RWPE2 (cell line): ENCODE measurements at regions not wholly inside any gene's neighbourhood (a gene's known extent, or its start where the extent isn't known, plus 50 kb on each side); places are given as distances from the start of the nearest gene placed in this dataset.

ENCODE experiments used
- ATAC-seq: fragments of 200-7000 bp; cut with Tn5 transposase; 3 replicates; pipeline ENCODE4 v1.9.1; 2021; ENCODE audit warnings: low read depth
- DNase-seq: peaks from one replicate; pipeline ENCODE4 v3.0.0-alpha.2; 2020; ENCODE audit warnings: low spot score
- H3K27ac ChIP-seq: fragments of 450-650 bp; 2 replicates; pipeline ENCODE4 v1.5.1; 2017; ENCODE audit warnings: mild to moderate bottlenecking; ENCODE audit not compliant: poor library complexity, severe bottlenecking
- H3K27me3 ChIP-seq: fragments of 250-450 bp; sonication (Bioruptor Pico); 2 replicates; pipeline ENCODE4 v1.5.1; 2021; ENCODE audit warnings: mild to moderate bottlenecking, moderate library complexity; ENCODE audit not compliant: insufficient read depth, poor library complexity, severe bottlenecking
- H3K36me3 ChIP-seq: fragments of 250-450 bp; sonication (Bioruptor Pico); 2 replicates; pipeline ENCODE4 v1.5.1; 2020; ENCODE audit warnings: low read depth, mild to moderate bottlenecking, moderate library complexity
- H3K4me1 ChIP-seq: fragments of 250-450 bp; sonication (Bioruptor Pico); 2 replicates; pipeline ENCODE4 v1.5.1; 2021; ENCODE audit warnings: mild to moderate bottlenecking, moderate library complexity; ENCODE audit not compliant: insufficient read depth, poor library complexity, severe bottlenecking
- H3K4me3 ChIP-seq: fragments of 250-450 bp; sonication (Bioruptor Pico); 2 replicates; pipeline ENCODE4 v1.5.1; 2021; ENCODE audit warnings: mild to moderate bottlenecking, moderate library complexity; ENCODE audit not compliant: severe bottlenecking
- H3K9me3 ChIP-seq: fragments of 250-450 bp; sonication (Bioruptor Pico); 2 replicates; pipeline ENCODE4 v1.5.1; 2021; ENCODE audit warnings: mild to moderate bottlenecking, moderate library complexity; ENCODE audit not compliant: severe bottlenecking
- TF ChIP-seq, protein P1 (sequence below): fragments of 450-650 bp; IDR thresholded peaks from one replicate; pipeline ENCODE4 v1.5.1; 2017; ENCODE audit warnings: mild to moderate bottlenecking, moderate library complexity; ENCODE audit not compliant: poor library complexity, severe bottlenecking

DNA sequence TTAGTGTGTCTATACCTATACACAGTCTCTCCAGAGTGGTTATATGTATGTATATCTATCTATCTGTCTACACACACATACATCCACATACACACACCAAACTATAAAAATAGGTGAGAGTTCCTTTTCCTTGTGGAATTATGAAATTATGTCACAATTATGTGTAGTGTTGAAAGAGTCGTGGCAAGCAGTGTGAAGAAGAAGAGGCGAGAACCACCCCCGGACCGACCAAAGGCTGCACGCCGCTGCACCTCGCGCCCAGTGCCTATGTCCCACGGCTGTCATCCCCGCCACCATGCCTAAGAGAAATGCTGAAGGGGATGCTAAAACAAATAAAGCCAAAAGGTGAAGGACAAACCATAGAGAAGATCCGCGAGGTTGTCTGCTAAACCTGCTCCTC lies 95.0 kb upstream of the RAP2B start:
- ATAC-seq = no peak
- TF ChIP-seq, protein P1, sequence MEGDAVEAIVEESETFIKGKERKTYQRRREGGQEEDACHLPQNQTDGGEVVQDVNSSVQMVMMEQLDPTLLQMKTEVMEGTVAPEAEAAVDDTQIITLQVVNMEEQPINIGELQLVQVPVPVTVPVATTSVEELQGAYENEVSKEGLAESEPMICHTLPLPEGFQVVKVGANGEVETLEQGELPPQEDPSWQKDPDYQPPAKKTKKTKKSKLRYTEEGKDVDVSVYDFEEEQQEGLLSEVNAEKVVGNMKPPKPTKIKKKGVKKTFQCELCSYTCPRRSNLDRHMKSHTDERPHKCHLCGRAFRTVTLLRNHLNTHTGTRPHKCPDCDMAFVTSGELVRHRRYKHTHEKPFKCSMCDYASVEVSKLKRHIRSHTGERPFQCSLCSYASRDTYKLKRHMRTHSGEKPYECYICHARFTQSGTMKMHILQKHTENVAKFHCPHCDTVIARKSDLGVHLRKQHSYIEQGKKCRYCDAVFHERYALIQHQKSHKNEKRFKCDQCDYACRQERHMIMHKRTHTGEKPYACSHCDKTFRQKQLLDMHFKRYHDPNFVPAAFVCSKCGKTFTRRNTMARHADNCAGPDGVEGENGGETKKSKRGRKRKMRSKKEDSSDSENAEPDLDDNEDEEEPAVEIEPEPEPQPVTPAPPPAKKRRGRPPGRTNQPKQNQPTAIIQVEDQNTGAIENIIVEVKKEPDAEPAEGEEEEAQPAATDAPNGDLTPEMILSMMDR = no peak
- Histone ChIP-seq H3K36me3 (no peaks in the 10 kb centered on the region), H3K4me1 (peaks cover 6% of the 10 kb centered on the region), H3K4me3 (no peak overlapping the region), H3K27ac (no peak overlapping the region), H3K9me3 (no peaks in the 10 kb centered on the region), H3K27me3 (no peaks in the 10 kb centered on the region)
- DNase-seq = no peak

DNA sequence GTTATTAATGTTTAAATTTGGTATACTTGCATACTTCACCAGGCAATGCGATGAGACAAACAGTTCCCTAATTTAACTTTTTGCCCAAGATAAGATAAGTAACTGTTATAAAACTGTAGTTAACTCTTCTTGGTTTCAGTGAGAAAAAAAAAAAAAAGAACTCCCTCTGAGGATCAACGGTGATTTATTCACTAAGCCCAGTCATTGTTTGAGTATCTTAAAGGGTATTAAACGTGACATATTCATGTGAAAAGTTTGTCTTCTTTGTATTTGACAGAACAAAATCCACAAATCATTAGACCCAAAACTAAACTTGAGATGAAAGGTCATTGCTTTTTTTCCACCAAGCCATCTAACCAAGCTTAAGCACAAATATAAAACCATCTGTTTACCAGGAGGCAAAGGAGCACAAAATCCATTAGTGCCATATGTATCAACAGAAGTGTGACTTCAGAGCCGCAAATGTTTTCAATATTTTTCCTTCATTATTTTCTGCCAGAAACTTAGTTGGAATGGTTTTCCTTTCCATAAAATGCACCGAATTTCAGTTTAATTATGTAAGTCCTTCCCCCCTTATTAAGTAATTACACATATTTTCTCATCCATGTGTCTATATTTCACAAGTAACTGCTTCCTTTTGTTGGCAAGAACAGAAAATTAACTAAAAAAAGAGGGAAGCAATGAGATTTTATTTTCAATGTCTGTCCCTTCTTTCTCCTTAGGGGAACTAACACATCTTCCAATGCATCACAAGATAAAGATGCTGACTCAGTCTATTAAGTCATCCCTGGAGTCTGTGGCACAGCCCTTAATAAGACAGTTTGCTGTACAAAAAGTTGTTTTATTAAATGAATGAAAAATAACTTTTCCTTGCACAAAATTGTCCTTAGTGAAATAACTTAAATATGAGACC lies 92.2 kb upstream of the RAP2B start:
- peaks cover 6% of the 10 kb centered on the region for H3K4me1 ChIP-seq
- no peaks in the 10 kb centered on the region for H3K27me3 ChIP-seq
- H3K36me3 ChIP-seq = no peaks in the 10 kb centered on the region
- H3K27ac ChIP-seq = peak overlapping the region; percentile 22
- H3K4me3 ChIP-seq = no peak overlapping the region
- TF ChIP-seq, protein P1 = no peak
- ATAC-seq (peak; percentile 71; the same call in 2 of the 3 replicates), DNase-seq (no peak)
- H3K9me3 ChIP-seq = no peaks in the 10 kb centered on the region

DNA sequence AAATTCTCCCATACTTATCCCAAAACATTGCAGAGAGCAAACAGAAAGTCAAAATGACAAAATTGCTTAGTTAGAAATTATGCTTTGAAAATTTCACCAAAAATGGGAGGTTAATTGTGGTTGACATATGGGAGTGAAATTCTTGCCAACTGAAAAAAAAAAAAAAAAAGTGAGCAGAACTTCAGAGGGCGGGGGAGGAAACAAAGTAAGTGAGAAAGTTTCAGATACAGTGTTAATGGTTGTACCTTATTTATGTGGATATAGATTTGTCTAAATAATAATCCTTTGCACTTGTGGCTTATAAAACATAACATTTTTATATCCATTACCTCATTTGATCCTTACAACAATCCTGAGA lies 91.5 kb upstream of the RAP2B start:
- no peaks in the 10 kb centered on the region for H3K27me3 ChIP-seq
- no peaks in the 10 kb centered on the region for H3K9me3 ChIP-seq
- H3K27ac ChIP-seq = peak overlapping the region; percentile 22
- ATAC-seq = no peak
- TF ChIP-seq, protein P1 = no peak
- no peak for DNase-seq
- peaks cover 6% of the 10 kb centered on the region for H3K4me1 ChIP-seq
- no peak overlapping the region for H3K4me3 ChIP-seq
- no peaks in the 10 kb centered on the region for H3K36me3 ChIP-seq

DNA sequence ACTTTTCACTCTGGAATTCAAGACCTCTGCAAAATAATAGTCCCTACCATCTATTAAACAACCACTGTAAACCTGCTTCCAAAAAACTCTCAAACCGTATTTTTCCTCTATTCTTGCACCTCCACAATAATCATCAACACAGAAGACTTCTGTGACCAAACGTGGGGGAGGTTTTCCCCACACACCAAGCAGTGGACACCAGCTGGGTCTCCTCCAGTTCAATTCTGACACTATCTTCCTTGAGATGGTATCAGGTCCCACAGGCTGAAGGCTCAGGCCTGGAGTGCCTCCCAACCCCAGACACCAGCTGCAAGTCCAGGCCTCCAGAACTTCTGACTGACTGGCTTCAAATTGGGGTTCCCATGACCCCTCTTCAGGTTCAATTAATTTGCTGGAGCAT lies 89.6 kb upstream of the RAP2B start:
- Histone ChIP-seq H3K9me3 (no peaks in the 10 kb centered on the region), H3K4me1 (peaks cover 6% of the 10 kb centered on the region), H3K4me3 (no peak overlapping the region), H3K27me3 (no peaks in the 10 kb centered on the region), H3K27ac (no peak overlapping the region), H3K36me3 (no peaks in the 10 kb centered on the region)
- ATAC-seq (no peak), DNase-seq (no peak)
- TF ChIP-seq, protein P1 = no peak

DNA sequence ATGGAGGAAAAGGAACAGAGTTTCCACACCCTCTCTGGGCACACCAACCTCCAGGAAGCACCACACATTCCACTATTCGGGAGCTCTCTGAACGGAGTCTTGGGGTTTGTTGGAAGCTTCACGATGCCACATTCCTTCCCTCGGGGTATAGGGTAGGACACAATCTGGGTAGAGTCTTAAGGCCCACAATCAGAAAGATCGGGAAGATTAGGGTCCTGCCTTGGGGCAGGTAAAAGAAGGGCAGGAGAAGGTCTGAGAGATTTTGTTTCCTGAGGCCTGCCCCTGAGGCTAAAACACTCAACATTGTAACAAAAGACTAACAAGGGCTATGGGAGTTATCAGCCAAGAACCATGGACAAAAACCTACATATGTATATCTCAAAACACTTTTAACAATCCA lies 89.2 kb upstream of the RAP2B start:
- Histone ChIP-seq H3K27me3 (no peaks in the 10 kb centered on the region), H3K4me1 (peaks cover 6% of the 10 kb centered on the region), H3K9me3 (no peaks in the 10 kb centered on the region), H3K4me3 (no peak overlapping the region), H3K27ac (no peak overlapping the region), H3K36me3 (no peaks in the 10 kb centered on the region)
- TF ChIP-seq, protein P1 = no peak
- ATAC-seq = no peak
- no peak for DNase-seq
